OCI-LY3 (cell line): ENCODE measurements at regions not wholly inside any gene's neighbourhood (a gene's known extent, or its start where the extent isn't known, plus 50 kb on each side); places are given as distances from the start of the nearest gene placed in this dataset.

Experiments
- CTCF ChIP-seq: fragments of 200-600, 300-600 bp; sonication (generic); IDR thresholded peaks from 2 replicates; pipeline ENCODE4 v1.5.1; 2014; ENCODE audit warnings: antibody characterized with exemption, low read length, low read depth
- EZH2phosphoT487 ChIP-seq: fragments of 200-600 bp; shearing (Covaris generic); IDR thresholded peaks from 2 replicates; pipeline ENCODE4 v1.6.1; 2018; ENCODE audit warnings: antibody characterized with exemption, mixed run types, low read depth

- TF ChIP-seq CTCF, result no peak
- no peak for TF ChIP-seq EZH2phosphoT487
Measured at GRCh38 chr11:37199082-37199481, 601.0 kb upstream of the RAG2 start.
